GM12878 (cell line): ENCODE measurements at regions not wholly inside any gene's neighbourhood (a gene's known extent, or its start where the extent isn't known, plus 50 kb on each side); places are given as distances from the start of the nearest gene placed in this dataset.

Experiments
- ATAC-seq: fragments of 200-7000 bp; cut with Tn5 transposase; 3 replicates; pipeline ENCODE4 v1.9.1; 2020; ENCODE audit warnings: mild to moderate bottlenecking, moderate library complexity
- BruUV-seq: library from RNA; stranded (reverse); fragments of 400-500 nt; replicated peaks from 2 replicates; lab custom pipeline; 2021; lab: Mats Ljungman, UMichigan
- CTCF ChIA-PET: fragments of 300-600 bp; sonication (Branson Sonifier 250); formaldehyde crosslinking; extraction: SDS; loops from one replicate; lab custom pipeline; 2021; ENCODE audit warnings: inconsistent platforms; lab: Yijun Ruan, JAX
- POLR2A ChIA-PET: fragments of 350-600 bp; formaldehyde crosslinking; extraction: SDS; loops from one replicate; lab custom pipeline; 2021; ENCODE audit warnings: inconsistent platforms; lab: Charles Lee
- RAD21 ChIA-PET: fragments of 300-600 bp; sonication (Branson Sonifier 250); formaldehyde crosslinking; loops from one replicate; lab custom pipeline; 2023; ENCODE audit warnings: antibody characterized with exemption; ENCODE audit not compliant: unreplicated experiment; lab: Charles Lee
- SMC1A ChIA-PET: fragments of 300-600 bp; sonication (Branson Sonifier 250); formaldehyde crosslinking; loops from one replicate; lab custom pipeline; 2023; ENCODE audit not compliant: unreplicated experiment, uncharacterized antibody; lab: Charles Lee
- DNase-seq: peaks from one replicate; pipeline ENCODE4 v3.0.0-alpha.2; 2011; ENCODE audit warnings: low read depth, low spot score
- FAIRE-seq: peaks from 3 replicates; lab custom pipeline; 2011; peaks lifted over from hg19 to GRCh38; lab: Jason Lieb, UNC
- H2AFZ ChIP-seq: 2 replicates; pipeline ENCODE4 v1.6.0; 2011; ENCODE audit warnings: low read depth, low read length, control low read depth; ENCODE audit not compliant: control insufficient read depth
- H3K27ac ChIP-seq: 2 replicates; pipeline ENCODE4 v1.5.1; 2011; ENCODE audit warnings: control low read depth; ENCODE audit not compliant: control insufficient read depth, insufficient read depth
- H3K27me3 ChIP-seq, 2 experiments: replicated peaks in 1 of 2; 2 replicates each; pipeline versions ENCODE4 v1.6.0 to v1.6.1; 2011; ENCODE audit warnings: low read length in 1 of 2; ENCODE audit not compliant: control insufficient read depth in 2 of 2, insufficient read depth in 2 of 2
- H3K36me3 ChIP-seq, 2 experiments: 2 replicates each; pipeline ENCODE4 v1.5.1; 2011; ENCODE audit warnings: low read length in 1 of 2; ENCODE audit not compliant: control insufficient read depth in 2 of 2, insufficient read depth in 2 of 2
- H3K4me1 ChIP-seq: 2 replicates; pipeline ENCODE4 v1.6.1; 2011; ENCODE audit warnings: mild to moderate bottlenecking, low read length, moderate library complexity, mixed read lengths; ENCODE audit not compliant: control insufficient read depth, insufficient read depth
- H3K4me2 ChIP-seq: 2 replicates; pipeline ENCODE4 v1.6.0; 2011; ENCODE audit warnings: control low read depth; ENCODE audit not compliant: control insufficient read depth, insufficient read depth
- H3K4me3 ChIP-seq: fragments of 200-600 bp; sonication (generic); 2 replicates; pipeline ENCODE4 v1.5.1; 2016
- H3K79me2 ChIP-seq: 2 replicates; pipeline ENCODE4 v1.6.0; 2011; ENCODE audit warnings: low read length; ENCODE audit not compliant: control insufficient read depth, insufficient read depth
- H3K9ac ChIP-seq: 2 replicates; pipeline ENCODE4 v1.8.0; 2011; ENCODE audit warnings: low read length, control low read depth, mixed read lengths; ENCODE audit not compliant: control insufficient read depth, insufficient read depth
- H3K9me3 ChIP-seq: replicated peaks from 3 replicates; pipeline ENCODE4 v1.5.1; 2011; ENCODE audit warnings: mild to moderate bottlenecking, low read length; ENCODE audit not compliant: control insufficient read depth, insufficient read depth
- H4K20me1 ChIP-seq: 2 replicates; pipeline ENCODE4 v1.6.0; 2011; ENCODE audit not compliant: control insufficient read depth, insufficient read depth
- ATF2 ChIP-seq: IDR thresholded peaks from 2 replicates; pipeline ENCODE4 v1.6.1; 2012; ENCODE audit warnings: low read length, inconsistent platforms
- ATF3 ChIP-seq: IDR thresholded peaks from 2 replicates; pipeline ENCODE4 v1.6.1; 2011; ENCODE audit warnings: low read depth, mild to moderate bottlenecking, low read length, moderate library complexity, borderline replicate concordance; ENCODE audit errors: extremely low read depth
- ATF7 ChIP-seq: fragments of 450-650 bp; IDR thresholded peaks from 2 replicates; pipeline ENCODE4 v1.6.1; 2016; ENCODE audit warnings: low read depth, mild to moderate bottlenecking
- BCL3 ChIP-seq: IDR thresholded peaks from 2 replicates; pipeline ENCODE4 v1.6.1; 2011; ENCODE audit warnings: borderline replicate concordance, low read depth, mild to moderate bottlenecking, moderate library complexity, low read length; ENCODE audit not compliant: insufficient read depth, poor library complexity, severe bottlenecking
- BMI1 ChIP-seq: fragments of 450-650 bp; IDR thresholded peaks from 2 replicates; pipeline ENCODE4 v1.6.1; 2016; ENCODE audit warnings: mild to moderate bottlenecking, moderate library complexity, borderline replicate concordance
- MYC ChIP-seq: IDR thresholded peaks from 2 replicates; pipeline ENCODE4 v1.6.1; 2011; ENCODE audit warnings: mild to moderate bottlenecking, low read length, moderate library complexity, inconsistent platforms; ENCODE audit not compliant: insufficient read depth, insufficient replicate concordance, insufficient read length, severe bottlenecking
- POLR2AphosphoS2 ChIP-seq: IDR thresholded peaks from 2 replicates; pipeline ENCODE4 v1.6.1; 2011; ENCODE audit warnings: low read depth, mild to moderate bottlenecking, low read length, improper control_type of control experiment, moderate library complexity
- POLR2AphosphoS5 ChIP-seq: IDR thresholded peaks from 2 replicates; pipeline ENCODE4 v1.6.1; 2011; ENCODE audit warnings: mild to moderate bottlenecking, low read length, inconsistent platforms
- RAD21 ChIP-seq: IDR thresholded peaks from 2 replicates; pipeline ENCODE4 v1.6.1; 2011; ENCODE audit warnings: mild to moderate bottlenecking, low read depth, low read length, moderate library complexity; ENCODE audit not compliant: insufficient read depth
- RBBP5 ChIP-seq: fragments of 200-600 bp; sonication (generic); conservative IDR thresholded peaks from 2 replicates; pipeline ENCODE4 v1.6.1; 2016
- SMC3 ChIP-seq: IDR thresholded peaks from 2 replicates; pipeline ENCODE4 v1.6.1; 2011; ENCODE audit warnings: low read length, improper control_type of control experiment, borderline replicate concordance
- SREBF1 ChIP-seq: IDR thresholded peaks from 2 replicates; pipeline ENCODE4 v1.6.1; 2012; ENCODE audit warnings: mild to moderate bottlenecking, low read length
- YY1 ChIP-seq: IDR thresholded peaks from 2 replicates; pipeline ENCODE4 v1.6.1; 2011; ENCODE audit warnings: low read depth, mild to moderate bottlenecking, low read length
- ZSCAN29 ChIP-seq: fragments of 450-650 bp; IDR thresholded peaks from 2 replicates; pipeline ENCODE4 v1.6.1; 2017; ENCODE audit warnings: mild to moderate bottlenecking, moderate library complexity
- in situ Hi-C: fragments of 300-500 bp; cut with MboI; formaldehyde crosslinking; loops from 9 replicates; pipeline ENCODE4 v1.14.3; 2018; ENCODE audit warnings: mixed read lengths
- intact Hi-C: fragments of 100-400 bp; cut with micrococcal nuclease; formaldehyde crosslinking; loops from one replicate; pipeline ENCODE4 v1.14.2; 2022; ENCODE audit not compliant: unreplicated experiment
- TF ChIP-seq, protein P1 (sequence below): IDR thresholded peaks from 2 replicates; pipeline ENCODE4 v1.6.1; 2012; ENCODE audit warnings: mild to moderate bottlenecking, low read depth, low read length
- TF ChIP-seq, protein P2 (sequence below): fragments of 450-650 bp; IDR thresholded peaks from 2 replicates; pipeline ENCODE4 v1.6.1; 2016; ENCODE audit warnings: mild to moderate bottlenecking

DNA sequence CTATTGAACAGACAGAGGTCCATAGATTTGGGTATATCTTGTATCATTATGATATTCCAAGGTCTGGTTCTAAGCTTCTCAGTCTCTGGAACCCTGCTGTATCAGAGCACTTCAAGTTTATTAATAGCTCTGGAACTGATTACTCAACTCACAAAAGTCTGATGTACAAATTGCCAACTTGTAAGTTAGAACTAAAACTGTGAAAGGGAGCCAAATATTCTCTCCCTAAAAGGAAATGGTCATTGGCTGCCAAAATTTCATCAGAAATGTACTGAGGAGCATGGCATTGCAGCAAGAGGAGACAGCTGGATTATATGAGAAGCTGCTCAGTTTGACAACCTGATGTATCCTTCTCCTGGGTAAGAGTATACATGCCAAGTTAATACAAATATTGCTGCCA is 828.8 kb upstream of the SEL1L start:
- no peaks in the 10 kb centered on the region for H3K4me1 ChIP-seq

More for the DNA sequence above, 828.8 kb upstream of the SEL1L start:
- ChIA-PET CTCF (no interaction called here), RAD21 (no interaction called here), SMC1A (interaction anchor here (1.3 kb wide), 1 partner anchor 70 kb away, joined by 3 read pairs; no protein-coding TSS in a partner anchor), POLR2A (no interaction called here)
- Histone ChIP-seq H3K27ac (no peak overlapping the region), H3K4me3 (no peak overlapping the region), H3K9ac (no peak overlapping the region), H3K4me2 (no peak overlapping the region)
- DNase-seq = no peak
- no peak for FAIRE-seq
- intact Hi-C loops = loop anchor here (10.0 kb wide), 1 partner anchor 368 kb away; no protein-coding TSS in a partner anchor
- TF ChIP-seq, protein P1, sequence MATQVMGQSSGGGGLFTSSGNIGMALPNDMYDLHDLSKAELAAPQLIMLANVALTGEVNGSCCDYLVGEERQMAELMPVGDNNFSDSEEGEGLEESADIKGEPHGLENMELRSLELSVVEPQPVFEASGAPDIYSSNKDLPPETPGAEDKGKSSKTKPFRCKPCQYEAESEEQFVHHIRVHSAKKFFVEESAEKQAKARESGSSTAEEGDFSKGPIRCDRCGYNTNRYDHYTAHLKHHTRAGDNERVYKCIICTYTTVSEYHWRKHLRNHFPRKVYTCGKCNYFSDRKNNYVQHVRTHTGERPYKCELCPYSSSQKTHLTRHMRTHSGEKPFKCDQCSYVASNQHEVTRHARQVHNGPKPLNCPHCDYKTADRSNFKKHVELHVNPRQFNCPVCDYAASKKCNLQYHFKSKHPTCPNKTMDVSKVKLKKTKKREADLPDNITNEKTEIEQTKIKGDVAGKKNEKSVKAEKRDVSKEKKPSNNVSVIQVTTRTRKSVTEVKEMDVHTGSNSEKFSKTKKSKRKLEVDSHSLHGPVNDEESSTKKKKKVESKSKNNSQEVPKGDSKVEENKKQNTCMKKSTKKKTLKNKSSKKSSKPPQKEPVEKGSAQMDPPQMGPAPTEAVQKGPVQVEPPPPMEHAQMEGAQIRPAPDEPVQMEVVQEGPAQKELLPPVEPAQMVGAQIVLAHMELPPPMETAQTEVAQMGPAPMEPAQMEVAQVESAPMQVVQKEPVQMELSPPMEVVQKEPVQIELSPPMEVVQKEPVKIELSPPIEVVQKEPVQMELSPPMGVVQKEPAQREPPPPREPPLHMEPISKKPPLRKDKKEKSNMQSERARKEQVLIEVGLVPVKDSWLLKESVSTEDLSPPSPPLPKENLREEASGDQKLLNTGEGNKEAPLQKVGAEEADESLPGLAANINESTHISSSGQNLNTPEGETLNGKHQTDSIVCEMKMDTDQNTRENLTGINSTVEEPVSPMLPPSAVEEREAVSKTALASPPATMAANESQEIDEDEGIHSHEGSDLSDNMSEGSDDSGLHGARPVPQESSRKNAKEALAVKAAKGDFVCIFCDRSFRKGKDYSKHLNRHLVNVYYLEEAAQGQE = no peak
- TF ChIP-seq RAD21 = no peak
- TF ChIP-seq ATF2 = no peak
- no peak for TF ChIP-seq ZSCAN29
- TF ChIP-seq RBBP5 = no peak
- no peak for TF ChIP-seq POLR2AphosphoS5
- TF ChIP-seq ATF7 = no peak
- no peak for TF ChIP-seq YY1
- TF ChIP-seq, protein P2, sequence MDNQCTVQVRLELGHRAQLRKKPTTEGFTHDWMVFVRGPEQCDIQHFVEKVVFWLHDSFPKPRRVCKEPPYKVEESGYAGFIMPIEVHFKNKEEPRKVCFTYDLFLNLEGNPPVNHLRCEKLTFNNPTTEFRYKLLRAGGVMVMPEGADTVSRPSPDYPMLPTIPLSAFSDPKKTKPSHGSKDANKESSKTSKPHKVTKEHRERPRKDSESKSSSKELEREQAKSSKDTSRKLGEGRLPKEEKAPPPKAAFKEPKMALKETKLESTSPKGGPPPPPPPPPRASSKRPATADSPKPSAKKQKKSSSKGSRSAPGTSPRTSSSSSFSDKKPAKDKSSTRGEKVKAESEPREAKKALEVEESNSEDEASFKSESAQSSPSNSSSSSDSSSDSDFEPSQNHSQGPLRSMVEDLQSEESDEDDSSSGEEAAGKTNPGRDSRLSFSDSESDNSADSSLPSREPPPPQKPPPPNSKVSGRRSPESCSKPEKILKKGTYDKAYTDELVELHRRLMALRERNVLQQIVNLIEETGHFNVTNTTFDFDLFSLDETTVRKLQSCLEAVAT = no peak
- no peak for TF ChIP-seq SREBF1
- no peak for TF ChIP-seq BMI1
- TF ChIP-seq MYC = no peak
- TF ChIP-seq SMC3 = no peak
- no peak for TF ChIP-seq POLR2AphosphoS2
- TF ChIP-seq ATF3 = no peak
- TF ChIP-seq BCL3 = no peak
- TF ChIP-seq, all 136 proteins: peak for 0
- H3K79me2 ChIP-seq = no peaks in the 10 kb centered on the region
- no peaks in the 10 kb centered on the region for H3K27me3 ChIP-seq
- in situ Hi-C loops = no loop called here
- no peak for ATAC-seq
- H2AFZ ChIP-seq = no peak overlapping the region
- BruUV-seq = no TSS peak
- H3K9me3 ChIP-seq = no peaks in the 10 kb centered on the region
- H4K20me1 ChIP-seq = no peaks in the 10 kb centered on the region
- no peaks in the 10 kb centered on the region for H3K36me3 ChIP-seq
